ENCODE measurements at regions not wholly inside any gene's neighbourhood (a gene's known extent, or its start where the extent isn't known, plus 50 kb on each side); places are given as distances from the start of the nearest gene placed in this dataset.

DNA sequence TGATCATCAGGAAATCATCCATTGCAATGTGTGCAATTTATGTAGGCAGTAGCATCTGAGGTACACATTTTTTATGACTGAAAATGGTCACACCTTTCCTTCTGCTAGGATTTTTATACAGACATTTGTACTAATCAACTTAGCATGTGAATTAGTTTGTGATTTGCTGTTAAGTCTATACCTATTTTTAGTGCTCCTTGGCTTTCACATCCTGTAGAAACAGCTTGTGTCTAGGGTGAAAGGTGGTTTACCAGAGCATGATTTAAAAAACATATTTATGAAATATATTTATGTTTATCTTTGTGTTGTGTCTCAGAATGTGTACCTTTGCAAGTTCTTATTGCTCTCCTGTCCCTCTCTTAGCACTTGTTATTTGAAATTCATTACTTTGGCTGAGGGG is 916.0 kb downstream of the TECRL start:
- TF ChIP-seq EZH2 (optimal IDR thresholded peaks at IDR 0.05; ENCODE audit: low read depth, low read length) (no peak), EZH2phosphoT487 (IDR thresholded peaks at IDR 0.05; ENCODE audit: low read length) (no peak)
- TF ChIP-seq, protein P1, sequence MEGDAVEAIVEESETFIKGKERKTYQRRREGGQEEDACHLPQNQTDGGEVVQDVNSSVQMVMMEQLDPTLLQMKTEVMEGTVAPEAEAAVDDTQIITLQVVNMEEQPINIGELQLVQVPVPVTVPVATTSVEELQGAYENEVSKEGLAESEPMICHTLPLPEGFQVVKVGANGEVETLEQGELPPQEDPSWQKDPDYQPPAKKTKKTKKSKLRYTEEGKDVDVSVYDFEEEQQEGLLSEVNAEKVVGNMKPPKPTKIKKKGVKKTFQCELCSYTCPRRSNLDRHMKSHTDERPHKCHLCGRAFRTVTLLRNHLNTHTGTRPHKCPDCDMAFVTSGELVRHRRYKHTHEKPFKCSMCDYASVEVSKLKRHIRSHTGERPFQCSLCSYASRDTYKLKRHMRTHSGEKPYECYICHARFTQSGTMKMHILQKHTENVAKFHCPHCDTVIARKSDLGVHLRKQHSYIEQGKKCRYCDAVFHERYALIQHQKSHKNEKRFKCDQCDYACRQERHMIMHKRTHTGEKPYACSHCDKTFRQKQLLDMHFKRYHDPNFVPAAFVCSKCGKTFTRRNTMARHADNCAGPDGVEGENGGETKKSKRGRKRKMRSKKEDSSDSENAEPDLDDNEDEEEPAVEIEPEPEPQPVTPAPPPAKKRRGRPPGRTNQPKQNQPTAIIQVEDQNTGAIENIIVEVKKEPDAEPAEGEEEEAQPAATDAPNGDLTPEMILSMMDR (IDR thresholded peaks at IDR 0.05; ENCODE audit: low read length): no peak

DNA sequence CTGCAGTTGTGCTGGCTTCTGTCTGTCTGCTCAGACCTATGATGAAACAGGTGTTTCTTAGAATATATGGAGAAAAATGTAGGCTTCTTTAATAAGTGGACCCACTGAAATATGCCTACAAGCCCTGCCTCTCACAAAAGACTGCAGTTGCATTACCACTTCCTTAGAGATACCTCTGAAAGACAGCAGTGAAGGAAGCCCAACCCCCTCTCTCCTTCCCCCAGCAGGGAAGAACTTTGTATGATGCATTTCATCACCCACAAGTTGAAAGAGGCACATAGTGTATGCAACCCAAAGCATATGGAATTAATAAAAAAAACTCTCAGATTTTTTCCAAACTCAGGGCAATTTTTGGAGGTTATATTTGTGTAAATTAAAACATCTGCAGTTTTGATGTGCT is 916.7 kb downstream of the TECRL start:
- H3F3A ChIP-seq (ENCODE audit: insufficient read depth, low read length): peaks cover 12% of the 10 kb centered on the region; the same call in 1 of the 2 replicates
- H3K4me1 ChIP-seq (ENCODE audit: low read length): peaks cover 26% of the 10 kb centered on the region
- peak overlapping the region; percentile 14; the same call in 1 of the 2 replicates for H3K9ac ChIP-seq (ENCODE audit: low read length)
- no peaks in the 10 kb centered on the region for H3K9me3 ChIP-seq (replicated peaks; ENCODE audit: insufficient read depth, low read length)
- no peaks in the 10 kb centered on the region for H3K79me2 ChIP-seq (ENCODE audit: low read length)
- no peaks in the 10 kb centered on the region for H3K9me2 ChIP-seq (replicated peaks; ENCODE audit: insufficient read depth, low read length)
- no peaks in the 10 kb centered on the region for H4K20me1 ChIP-seq (ENCODE audit: insufficient read depth, low read length)
- DNase-seq: peak; percentile 79
- H3K27me3 ChIP-seq (replicated peaks; ENCODE audit: insufficient read depth, low read length): no peaks in the 10 kb centered on the region
- H3K4me3 ChIP-seq (ENCODE audit: low read length): peak overlapping the region; percentile 22
- H3K4me2 ChIP-seq (ENCODE audit: low read depth, low read length): peak overlapping the region; percentile 58
- TF ChIP-seq EZH2 (optimal IDR thresholded peaks at IDR 0.05; ENCODE audit: low read depth, low read length): no peak
- no peak for TF ChIP-seq EZH2phosphoT487 (IDR thresholded peaks at IDR 0.05; ENCODE audit: low read length)
- TF ChIP-seq, protein P1 (IDR thresholded peaks at IDR 0.05; ENCODE audit: low read length): no peak
- no peaks in the 10 kb centered on the region for H3K36me3 ChIP-seq (replicated peaks; ENCODE audit: insufficient read depth, low read length)
- peak overlapping the region; percentile 68 for H2AFZ ChIP-seq (ENCODE audit: low read length)
- peak overlapping the region; percentile 52; the same call in 1 of the 2 replicates for H3K27ac ChIP-seq (ENCODE audit: low read length)

More for the DNA sequence above, 916.0 kb downstream of the TECRL start:
- Histone ChIP-seq H3K79me2 (ENCODE audit: low read length) (no peaks in the 10 kb centered on the region), H4K20me1 (ENCODE audit: insufficient read depth, low read length) (no peaks in the 10 kb centered on the region), H3K4me3 (ENCODE audit: low read length) (peak overlapping the region; percentile 22; the same call in 1 of the 2 replicates), H3K4me2 (ENCODE audit: low read depth, low read length) (peak overlapping the region; percentile 58), H3K4me1 (ENCODE audit: low read length) (peaks cover 26% of the 10 kb centered on the region), H3K36me3 (replicated peaks; ENCODE audit: insufficient read depth, low read length) (no peaks in the 10 kb centered on the region), H2AFZ (ENCODE audit: low read length) (peak overlapping the region; percentile 68), H3K9ac (ENCODE audit: low read length) (no peak overlapping the region), H3K9me2 (replicated peaks; ENCODE audit: insufficient read depth, low read length) (no peaks in the 10 kb centered on the region), H3K27ac (ENCODE audit: low read length) (peak overlapping the region; percentile 52; the same call in 1 of the 2 replicates), H3K9me3 (replicated peaks; ENCODE audit: insufficient read depth, low read length) (no peaks in the 10 kb centered on the region), H3K27me3 (replicated peaks; ENCODE audit: insufficient read depth, low read length) (no peaks in the 10 kb centered on the region), H3F3A (ENCODE audit: insufficient read depth, low read length) (peaks cover 12% of the 10 kb centered on the region; the same call in 1 of the 2 replicates)
- peak; percentile 59 for DNase-seq

DNA sequence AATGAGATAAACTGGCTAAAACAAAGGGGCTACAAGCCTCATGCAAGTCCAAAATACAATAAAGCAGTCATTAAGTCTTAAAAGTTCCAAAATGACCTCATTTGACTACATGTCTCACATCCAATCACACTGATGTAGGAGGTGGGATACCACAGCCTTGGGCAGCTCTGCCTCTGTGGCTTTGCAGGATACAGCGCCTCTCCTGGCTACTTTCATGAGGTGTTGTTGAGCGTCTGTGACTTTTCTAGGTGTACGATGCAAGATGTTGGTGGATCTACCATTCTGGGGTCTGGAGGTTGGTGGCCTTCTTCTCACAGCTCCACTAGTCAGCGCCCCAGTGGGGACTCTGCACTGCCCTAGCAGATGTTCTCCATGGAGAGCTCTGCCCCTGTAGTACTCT is 944.9 kb downstream of the TECRL start:
- Histone ChIP-seq H3F3A (ENCODE audit: insufficient read depth, low read length) (no peaks in the 10 kb centered on the region), H3K79me2 (ENCODE audit: low read length) (no peaks in the 10 kb centered on the region), H3K9ac (ENCODE audit: low read length) (no peak overlapping the region), H3K4me2 (ENCODE audit: low read depth, low read length) (no peak overlapping the region), H2AFZ (ENCODE audit: low read length) (no peak overlapping the region), H3K4me1 (ENCODE audit: low read length) (0 out of 2 replicates have a peak, but pooled peaks cover under 1% of the 10 kb centered on the region), H3K27ac (ENCODE audit: low read length) (no peak overlapping the region), H3K4me3 (ENCODE audit: low read length) (no peak overlapping the region), H3K27me3 (replicated peaks; ENCODE audit: insufficient read depth, low read length) (no peaks in the 10 kb centered on the region), H3K36me3 (replicated peaks; ENCODE audit: insufficient read depth, low read length) (no peaks in the 10 kb centered on the region), H4K20me1 (ENCODE audit: insufficient read depth, low read length) (no peaks in the 10 kb centered on the region), H3K9me3 (replicated peaks; ENCODE audit: insufficient read depth, low read length) (no peaks in the 10 kb centered on the region), H3K9me2 (replicated peaks; ENCODE audit: insufficient read depth, low read length) (no peaks in the 10 kb centered on the region)
- TF ChIP-seq EZH2 (optimal IDR thresholded peaks at IDR 0.05; ENCODE audit: low read depth, low read length): no peak
- TF ChIP-seq EZH2phosphoT487 (IDR thresholded peaks at IDR 0.05; ENCODE audit: low read length): no peak
- TF ChIP-seq, protein P1 (IDR thresholded peaks at IDR 0.05; ENCODE audit: low read length): no peak
- DNase-seq: no peak
